Heart left ventricle (tissue), 16 donors: ENCODE measurements at regions not wholly inside any gene's neighbourhood (a gene's known extent, or its start where the extent isn't known, plus 50 kb on each side); places are given as distances from the start of the nearest gene placed in this dataset.

Experiments
- ATAC-seq, 4 donors: fragments of 200-7000 bp; cut with Tn5 transposase; one replicate each; pipeline ENCODE4 v1.9.1; 2020 to 2022; ENCODE audit warnings: moderate library complexity in 4 of 4, mild to moderate bottlenecking in 3 of 4, moderate number of reproducible peaks in 1 of 4
- DNase-seq, 5 donors: peaks; one replicate each; pipeline ENCODE4 v3.0.0-alpha.2; 2020
- H3K27ac ChIP-seq, 12 donors: fragments of 200-600 bp; sonication (generic) in 4 of 12; one replicate each; pipeline versions ENCODE4 v1.5.0 to v1.8.0; 2016 to 2022; ENCODE audit warnings: mild to moderate bottlenecking in 2 of 12
- H3K27me3 ChIP-seq, 9 donors: fragments of 200-600 bp; sonication (generic) in 2 of 9; one replicate each; pipeline versions ENCODE4 v1.5.1 to v1.8.0; 2016 to 2022; ENCODE audit warnings: mild to moderate bottlenecking in 3 of 9
- H3K36me3 ChIP-seq, 9 donors: fragments of 200-600 bp; sonication (generic) in 2 of 9; one replicate each; pipeline versions ENCODE4 v1.5.0 to v1.8.0; 2018 to 2022; ENCODE audit warnings: mild to moderate bottlenecking in 2 of 9
- H3K4me1 ChIP-seq, 12 donors: fragments of 200-600 bp; sonication (generic) in 4 of 12; one replicate each; pipeline versions ENCODE4 v1.5.0 to v1.8.0; 2016 to 2022; ENCODE audit warnings: mild to moderate bottlenecking in 3 of 12
- H3K4me3 ChIP-seq, 12 donors: fragments of 200-600 bp; sonication (generic) in 4 of 12; one replicate each; pipeline versions ENCODE4 v1.5.0 to v1.8.0; 2017 to 2022; ENCODE audit warnings: mild to moderate bottlenecking in 9 of 12, moderate library complexity in 4 of 12
- H3K9me3 ChIP-seq, 12 donors: fragments of 200-600 bp; sonication (generic) in 4 of 12; one replicate each; pipeline versions ENCODE4 v1.5.0 to v1.8.0; 2016 to 2022; ENCODE audit warnings: mild to moderate bottlenecking in 1 of 12
- POLR2A ChIP-seq, 2 donors: fragments of 450-650 bp; IDR thresholded peaks; one replicate each; pipeline ENCODE4 v1.6.1; 2017; ENCODE audit warnings: antibody characterized with exemption in 2 of 2, mild to moderate bottlenecking in 2 of 2, moderate library complexity in 2 of 2
- WGBS, 4 donors: extraction: QIAGEN DNeasy Blood & Tissue Kit in 2 of 4; methylation state at CpG; one replicate each; pipeline versions ENCODE4 v1.1.5 to v1.1.7; 2013 to 2018; 5-methylcytosine and 5-hydroxymethylcytosine counted together
- intact Hi-C, 10 donors: fragments of 100-400 bp; cut with DNase I; formaldehyde crosslinking; loops; one replicate each; pipeline versions ENCODE4 v1.11.1 to v1.14.2; 2022
- TF ChIP-seq, protein P1 (sequence below), 12 donors: fragments of 200-600 bp; sonication (generic) in 4 of 12; IDR thresholded peaks; one replicate each; pipeline versions ENCODE4 v1.5.0 to v1.8.0; 2018 to 2022; ENCODE audit warnings: antibody characterized with exemption in 12 of 12, mild to moderate bottlenecking in 5 of 12
- donor health status: ischemic (EF 13 %, LVEDD 7.1; RV severe dilation, severe dysfunction).
- donor health status: healthy with polysubstance abuse.
- donor health status: DM: no; HTN: yes; CAD: no.
- donor health status: DM: no; HTN: no; CAD: no.
- donor health status: ischemic (EF 25% LVEDD 6.9; RV normal size, moderate dysfunction).
- donor health status: ischemic (EF 25% LVEDD 5.7; RV mildly dilated, moderate dysfunction).
- donor health status: healthy.
- donor health status: DM: yes; HTN: yes; CAD: no.
- donor health status: ischemic (EF 35%, LVEDD 5.7; RV mildly dilated, moderate dysfunction).
- donor health status: nonischemic (EF 11% LVEDD 7.7; RV severe dilation, severe dysfunction).
- donor health status: DM: yes; HTN: yes; CAD: no.
- donor health status: PGD.
- donor health status: ischemic (EF 29% LVEDD 5.4; RV normal size, mild dysfunction).
- donor health status: nonischemic (EF 23%, LVEDD 6.1; RV moderate dilation, normal function).

DNA sequence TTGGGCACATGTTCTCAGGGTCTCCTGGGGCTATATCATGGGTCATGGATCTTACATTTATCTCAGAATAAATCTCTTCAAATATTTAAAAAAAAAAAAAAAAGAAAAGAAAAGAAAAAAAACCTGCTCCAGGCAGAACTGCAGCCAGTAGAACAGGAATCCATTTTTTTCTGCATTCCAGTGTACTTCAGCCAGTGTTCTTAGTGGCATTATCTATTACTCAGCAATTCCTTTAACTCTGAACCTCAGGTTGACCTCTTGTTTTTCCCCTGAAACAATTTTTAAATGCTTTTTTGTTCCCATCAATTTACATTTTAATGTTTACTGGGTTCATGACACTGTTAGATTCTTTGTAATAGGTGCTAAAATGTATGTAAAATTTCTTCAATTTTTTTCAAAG, 66.7 kb upstream of the STXBP6 start:
- peaks cover 0 to 13% (median under 1%) of the 10 kb centered on the region in 12 donors for H3K4me1 ChIP-seq
- no peak overlapping the region for H3K4me3 ChIP-seq
- H3K27me3 ChIP-seq, result no peaks in the 10 kb centered on the region
- DNase-seq, result no peak
- intact Hi-C loops, result no loop called here
- TF ChIP-seq, protein P1, sequence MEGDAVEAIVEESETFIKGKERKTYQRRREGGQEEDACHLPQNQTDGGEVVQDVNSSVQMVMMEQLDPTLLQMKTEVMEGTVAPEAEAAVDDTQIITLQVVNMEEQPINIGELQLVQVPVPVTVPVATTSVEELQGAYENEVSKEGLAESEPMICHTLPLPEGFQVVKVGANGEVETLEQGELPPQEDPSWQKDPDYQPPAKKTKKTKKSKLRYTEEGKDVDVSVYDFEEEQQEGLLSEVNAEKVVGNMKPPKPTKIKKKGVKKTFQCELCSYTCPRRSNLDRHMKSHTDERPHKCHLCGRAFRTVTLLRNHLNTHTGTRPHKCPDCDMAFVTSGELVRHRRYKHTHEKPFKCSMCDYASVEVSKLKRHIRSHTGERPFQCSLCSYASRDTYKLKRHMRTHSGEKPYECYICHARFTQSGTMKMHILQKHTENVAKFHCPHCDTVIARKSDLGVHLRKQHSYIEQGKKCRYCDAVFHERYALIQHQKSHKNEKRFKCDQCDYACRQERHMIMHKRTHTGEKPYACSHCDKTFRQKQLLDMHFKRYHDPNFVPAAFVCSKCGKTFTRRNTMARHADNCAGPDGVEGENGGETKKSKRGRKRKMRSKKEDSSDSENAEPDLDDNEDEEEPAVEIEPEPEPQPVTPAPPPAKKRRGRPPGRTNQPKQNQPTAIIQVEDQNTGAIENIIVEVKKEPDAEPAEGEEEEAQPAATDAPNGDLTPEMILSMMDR (IDR thresholded peaks at IDR 0.05), result no peak
- TF ChIP-seq POLR2A (IDR thresholded peaks at IDR 0.05), result no peak
- no peaks in the 10 kb centered on the region for H3K36me3 ChIP-seq
- no peak overlapping the region for H3K27ac ChIP-seq
- no peak for ATAC-seq
- peaks cover 0 to 7% (median 0%) of the 10 kb centered on the region in 12 donors for H3K9me3 ChIP-seq

DNA sequence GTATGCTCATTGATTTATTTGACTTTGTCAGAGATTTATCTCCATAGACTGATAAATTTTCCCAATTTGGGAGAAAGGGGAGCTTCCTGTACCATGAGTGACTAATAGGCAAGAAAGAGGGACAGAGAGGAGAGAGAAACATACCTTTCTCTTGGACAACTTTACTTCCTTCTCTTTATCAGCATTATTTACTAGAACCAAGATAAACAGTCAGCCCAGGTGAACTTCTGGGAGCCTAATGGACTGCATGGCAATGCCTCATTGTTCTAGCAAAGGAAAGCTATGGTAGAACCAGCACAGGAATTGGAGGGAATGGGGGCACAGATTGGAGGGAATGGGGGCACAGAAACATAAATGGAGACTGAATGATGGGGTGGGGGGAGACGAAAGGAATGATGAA, 63.4 kb upstream of the STXBP6 start:
- intact Hi-C loops, result loop anchor here in 1 of 10 donors (5.0 kb wide), 1 partner anchor 66 kb away; no protein-coding TSS in a partner anchor
- no peaks in the 10 kb centered on the region for H3K27me3 ChIP-seq
- H3K9me3 ChIP-seq, result peaks cover 0 to 7% (median 0%) of the 10 kb centered on the region in 12 donors
- peak overlapping the region in 1 of 12 donors; percentile 40 for H3K4me3 ChIP-seq
- WGBS, 4 donors, result 83 to 93% (median 89%) methylated on average over 1 of the region's 1 CpG
- TF ChIP-seq, protein P1 (IDR thresholded peaks at IDR 0.05), result no peak
- no peak for TF ChIP-seq POLR2A (IDR thresholded peaks at IDR 0.05)
- peaks cover 0 to 30% (median 13%) of the 10 kb centered on the region in 12 donors for H3K4me1 ChIP-seq
- DNase-seq (no peak), ATAC-seq (no peak)
- peak overlapping the region in 3 of 12 donors; percentile 19 to 69 (median 65) for H3K27ac ChIP-seq
- H3K36me3 ChIP-seq, result no peaks in the 10 kb centered on the region

DNA sequence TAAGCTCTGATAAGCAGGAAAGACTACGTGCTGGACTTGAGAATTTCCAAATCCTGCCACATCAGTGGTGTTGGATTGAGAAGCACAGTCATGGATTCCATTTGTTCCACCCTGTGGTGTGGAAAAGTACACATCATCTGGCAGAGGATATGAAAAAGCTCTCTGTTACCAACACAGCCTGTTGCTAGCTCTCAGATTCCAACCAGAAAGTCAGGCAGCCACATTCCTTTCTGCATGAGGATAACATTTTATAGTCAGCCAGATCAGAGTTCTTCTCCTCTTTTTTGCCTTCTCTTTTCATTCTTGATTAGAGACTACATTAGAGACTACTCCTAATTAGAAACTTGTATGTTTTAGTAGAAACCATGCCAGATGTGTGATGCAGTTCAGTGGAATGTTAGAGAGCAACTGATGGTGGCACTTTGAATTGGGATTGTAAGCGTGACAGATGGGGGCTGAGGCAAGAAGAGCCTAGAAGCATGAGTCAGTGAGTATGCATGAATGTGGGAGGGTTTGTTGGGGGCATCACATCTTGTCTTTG, 61.2 kb upstream of the STXBP6 start:
- Histone ChIP-seq H3K4me3 (peak overlapping the region in 7 of 12 donors; percentile 15 to 40 (median 25)), H3K9me3 (peaks cover 0 to 7% (median 0%) of the 10 kb centered on the region in 12 donors), H3K27me3 (no peaks in the 10 kb centered on the region), H3K4me1 (peaks cover 0 to 25% (median 13%) of the 10 kb centered on the region in 12 donors), H3K36me3 (no peaks in the 10 kb centered on the region), H3K27ac (peak overlapping the region; percentile 29 to 82 (median 67))
- ATAC-seq (peak; percentile 96 to 99 (median 99)), DNase-seq (peak in 4 of 5 donors; percentile 34 to 39 (median 36))
- intact Hi-C loops, result loop anchor here in 1 of 10 donors (5.0 kb wide), 1 partner anchor 64 kb away; no protein-coding TSS in a partner anchor
- TF ChIP-seq POLR2A (IDR thresholded peaks at IDR 0.05), result no peak
- TF ChIP-seq, protein P1 (IDR thresholded peaks at IDR 0.05), result no peak
- WGBS, 4 donors, result 29 to 38% (median 31%) methylated on average over 2 of the region's 2 CpGs

DNA sequence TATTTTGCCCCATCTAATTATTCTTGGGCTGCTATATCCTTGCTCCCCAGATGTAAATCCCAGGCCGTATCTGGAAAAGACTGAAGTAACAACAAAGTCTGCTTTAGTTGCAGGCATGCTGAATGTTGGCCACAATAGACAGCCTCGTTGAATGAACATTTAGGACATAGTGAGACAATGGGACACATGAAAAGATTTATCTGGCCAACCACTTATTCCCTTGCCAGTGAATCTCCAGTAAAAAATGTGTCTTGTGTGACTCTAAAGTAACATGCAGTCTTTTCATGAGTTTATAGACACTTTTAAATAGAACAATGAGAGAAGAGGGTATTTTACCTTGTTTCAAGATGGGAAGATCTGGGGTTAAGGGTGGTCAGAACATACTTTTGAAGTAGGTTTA, 60.2 kb upstream of the STXBP6 start:
- DNase-seq, result no peak
- peaks cover 0 to 25% (median 13%) of the 10 kb centered on the region in 12 donors for H3K4me1 ChIP-seq
- no peak overlapping the region for H3K4me3 ChIP-seq
- no peaks in the 10 kb centered on the region for H3K27me3 ChIP-seq
- ATAC-seq, result no peak
- 45 to 63% (median 53%) methylated on average over 2 of the region's 2 CpGs for WGBS, 4 donors
- H3K9me3 ChIP-seq, result peaks cover 0 to 3% (median 0%) of the 10 kb centered on the region in 12 donors
- no peaks in the 10 kb centered on the region for H3K36me3 ChIP-seq
- intact Hi-C loops, result loop anchor here in 1 of 10 donors (5.0 kb wide), 1 partner anchor 63 kb away; no protein-coding TSS in a partner anchor
- peak overlapping the region; percentile 11 to 82 (median 67) for H3K27ac ChIP-seq
- no peak for TF ChIP-seq POLR2A (IDR thresholded peaks at IDR 0.05)
- TF ChIP-seq, protein P1 (IDR thresholded peaks at IDR 0.05), result no peak
